ENCODE measurements at regions not wholly inside any gene's neighbourhood (a gene's known extent, or its start where the extent isn't known, plus 50 kb on each side); places are given as distances from the start of the nearest gene placed in this dataset.

DNA sequence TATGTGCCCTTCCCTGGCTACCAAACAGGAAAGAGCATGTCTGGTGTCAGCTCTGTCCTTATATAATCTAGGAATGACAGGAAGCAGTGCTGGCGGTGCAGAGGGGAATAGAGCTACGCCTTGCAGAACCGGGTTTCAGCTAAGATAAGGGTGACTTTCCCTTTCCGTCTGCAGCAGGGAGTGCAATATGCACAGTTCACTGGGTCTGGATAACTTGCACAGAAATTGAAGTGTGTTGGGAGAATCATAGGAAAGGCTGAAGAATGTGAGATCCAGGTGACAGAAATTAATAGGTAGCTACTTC, 90.0 kb upstream of the TSHZ3 start:
- H2BK120ac ChIP-seq (replicated peaks; ENCODE audit: low read depth, low read length), result no peak overlapping the region
- ChIA-PET POLR2A (ENCODE audit: partially characterized antibody) (interaction anchor here (0.8 kb wide), 1 partner anchor 11 kb away, joined by 3 read pairs; no protein-coding TSS in a partner anchor), CTCF (ENCODE audit: partially characterized antibody) (interaction anchor here (1.1 kb wide), 1 partner anchor 21 kb away, joined by 5 read pairs; no protein-coding TSS in a partner anchor)
- H2BK15ac ChIP-seq (ENCODE audit: low read length), result no peak overlapping the region
- H3K4ac ChIP-seq (replicated peaks; ENCODE audit: insufficient read length, low read depth, low read length), result no peak overlapping the region
- H3K9me3 ChIP-seq (ENCODE audit: insufficient read depth in 2 of 2, low read depth in 1 of 2, low read length in 1 of 2), result peaks cover 0 to 6% of the 10 kb centered on the region in 2 experiments; a peak in 2 of 4 replicates
- H4K91ac ChIP-seq (replicated peaks; ENCODE audit: insufficient read length, low read length), result no peak overlapping the region
- H3K9ac ChIP-seq (replicated peaks in 1 of 4; ENCODE audit: extremely low read depth in 1 of 4, low read depth in 3 of 4, low read length in 3 of 4), result no peak overlapping the region
- H2BK12ac ChIP-seq (ENCODE audit: low read depth, low read length), result no peak overlapping the region
- no peak overlapping the region for H3K14ac ChIP-seq (ENCODE audit: insufficient read length)
- H4K5ac ChIP-seq (ENCODE audit: insufficient read length, low read depth, low read length), result no peak overlapping the region
- WGBS, 2 experiments (ENCODE audit: extremely low coverage in 1 of 2, insufficient coverage in 1 of 2, insufficient read length in 1 of 2, insufficient replicate concordance in 2 of 2, low coverage in 1 of 2, low lambda C conversion rate in 2 of 2, missing lambda C conversion rate in 1 of 2), result 86% methylated on average over 4 of the region's 4 CpGs; no CpG with 5 or more reads in 1 of the 2 experiments
- H2AK5ac ChIP-seq (ENCODE audit: low read depth, low read length), result no peak overlapping the region
- H2BK20ac ChIP-seq (ENCODE audit: low read length), result peak overlapping the region; percentile 99; the same call in 1 of the 2 replicates
- H3K4me1 ChIP-seq (replicated peaks in 1 of 4; ENCODE audit: control insufficient read depth in 3 of 4, insufficient read depth in 4 of 4, low read length in 3 of 4), result no peaks in the 10 kb centered on the region
- H2AFZ ChIP-seq (ENCODE audit: low read length), result peak overlapping the region; percentile 67; the same call in 1 of the 2 replicates
- H3K23ac ChIP-seq (ENCODE audit: insufficient read length), result no peak overlapping the region
- no peaks in the 10 kb centered on the region for H4K20me1 ChIP-seq (replicated peaks in 1 of 2; ENCODE audit: control insufficient read depth in 1 of 2, insufficient read depth in 2 of 2, low read length in 2 of 2)
- no peaks in the 10 kb centered on the region; a peak in 1 of 7 replicates for H3K27me3 ChIP-seq (replicated peaks in 1 of 4; ENCODE audit: control insufficient read depth in 3 of 4, extremely low read depth in 1 of 4, insufficient read depth in 3 of 4, low read length in 3 of 4)
- H2BK5ac ChIP-seq (ENCODE audit: low read depth, low read length), result peak overlapping the region; percentile 45; the same call in 1 of the 2 replicates
- DNase-seq (ENCODE audit: low read depth in 1 of 2, low spot score in 2 of 2) (peak in 1 of 2 experiments; percentile 19), FAIRE-seq (no peak)
- H3K56ac ChIP-seq (replicated peaks; ENCODE audit: insufficient read length, low read depth, low read length), result no peak overlapping the region
- no peak overlapping the region for H3K4me2 ChIP-seq (ENCODE audit: insufficient read depth in 1 of 2, low read depth in 2 of 2, low read length in 2 of 2)
- no peaks in the 10 kb centered on the region for H3K79me2 ChIP-seq (ENCODE audit: control insufficient read depth in 1 of 2, insufficient read depth in 2 of 2, low read length in 2 of 2)
- no peaks in the 10 kb centered on the region for H3K23me2 ChIP-seq (ENCODE audit: low read depth, low read length)
- no peak overlapping the region for H3K4me3 ChIP-seq (ENCODE audit: extremely low read depth in 1 of 4, insufficient read depth in 2 of 4, low read depth in 3 of 4, low read length in 4 of 4)
- no peak overlapping the region for H3K27ac ChIP-seq (ENCODE audit: low read depth, low read length)
- peak overlapping the region; percentile 25; the same call in 1 of the 2 replicates for H3K18ac ChIP-seq (ENCODE audit: extremely low read depth, low read length)
- H3K36me3 ChIP-seq (ENCODE audit: control insufficient read depth in 2 of 4, insufficient read depth in 4 of 4, low read length in 3 of 4), result no peaks in the 10 kb centered on the region
- H3K79me1 ChIP-seq (ENCODE audit: low read depth, low read length), result no peaks in the 10 kb centered on the region
- H4K8ac ChIP-seq (ENCODE audit: extremely low read depth, insufficient read depth, low read length), result no peak overlapping the region
- TF ChIP-seq CBX5 (IDR thresholded peaks at IDR 0.05; ENCODE audit: low read depth, low read length) (no peak), NRF1 (IDR thresholded peaks at IDR 0.05; ENCODE audit: low read depth, low read length) (no peak), CBX8 (IDR thresholded peaks at IDR 0.05; ENCODE audit: borderline replicate concordance, low read depth, low read length) (no peak), POLR2A (IDR thresholded peaks at IDR 0.05; ENCODE audit: control extremely low read depth in 1 of 2, low read depth in 2 of 2, low read length in 2 of 2) (no peak), KDM5A (IDR thresholded peaks at IDR 0.05; ENCODE audit: low read length) (no peak), SIX5 (IDR thresholded peaks at IDR 0.05; ENCODE audit: low read depth, low read length) (no peak), RXRA (IDR thresholded peaks at IDR 0.05; ENCODE audit: insufficient read depth, low read depth, low read length) (no peak), SRF (IDR thresholded peaks at IDR 0.05; ENCODE audit: low read depth, low read length) (no peak), RNF2 (IDR thresholded peaks at IDR 0.05; ENCODE audit: borderline replicate concordance, low read depth, low read length, missing control alignments, poor library complexity, severe bottlenecking) (no peak), HDAC2 (IDR thresholded peaks at IDR 0.05; ENCODE audit: borderline replicate concordance in 1 of 2, low read depth in 2 of 2, low read length in 2 of 2) (no peak), ZNF274 (IDR thresholded peaks at IDR 0.05; ENCODE audit: borderline replicate concordance, extremely low read depth, low read length) (no peak), GTF2F1 (IDR thresholded peaks at IDR 0.05; ENCODE audit: borderline replicate concordance, low read depth, low read length) (no peak), CHD2 (IDR thresholded peaks at IDR 0.05; ENCODE audit: low read length) (no peak)
